ENCODE measurements at regions not wholly inside any gene's neighbourhood (a gene's known extent, or its start where the extent isn't known, plus 50 kb on each side); places are given as distances from the start of the nearest gene placed in this dataset.

DNA sequence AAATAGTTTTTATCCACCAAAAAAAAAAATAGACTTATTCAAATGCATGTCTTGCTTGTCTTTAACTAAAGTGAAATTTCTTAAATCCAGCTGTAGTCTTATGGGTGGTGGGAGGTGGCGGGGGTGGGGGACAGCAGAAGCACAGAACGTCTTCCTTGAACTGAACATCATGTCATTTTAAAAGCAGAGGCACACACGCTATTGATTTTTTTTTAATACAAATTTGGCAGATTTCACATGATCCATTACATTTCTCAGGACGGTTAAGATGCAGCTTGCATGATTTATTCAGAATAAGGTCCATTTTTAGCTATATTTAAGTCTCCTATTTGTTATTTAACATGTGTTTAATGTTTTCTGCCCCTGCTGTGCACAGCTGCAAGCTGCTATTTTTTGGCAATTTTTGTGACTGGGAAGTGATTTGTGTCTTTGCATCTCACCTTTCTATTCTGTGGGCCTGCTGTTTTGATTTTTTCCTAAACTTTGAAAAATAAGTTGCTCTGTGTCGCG, 274.0 kb downstream of the TSHZ3 start:
- TF ChIP-seq, protein P1, sequence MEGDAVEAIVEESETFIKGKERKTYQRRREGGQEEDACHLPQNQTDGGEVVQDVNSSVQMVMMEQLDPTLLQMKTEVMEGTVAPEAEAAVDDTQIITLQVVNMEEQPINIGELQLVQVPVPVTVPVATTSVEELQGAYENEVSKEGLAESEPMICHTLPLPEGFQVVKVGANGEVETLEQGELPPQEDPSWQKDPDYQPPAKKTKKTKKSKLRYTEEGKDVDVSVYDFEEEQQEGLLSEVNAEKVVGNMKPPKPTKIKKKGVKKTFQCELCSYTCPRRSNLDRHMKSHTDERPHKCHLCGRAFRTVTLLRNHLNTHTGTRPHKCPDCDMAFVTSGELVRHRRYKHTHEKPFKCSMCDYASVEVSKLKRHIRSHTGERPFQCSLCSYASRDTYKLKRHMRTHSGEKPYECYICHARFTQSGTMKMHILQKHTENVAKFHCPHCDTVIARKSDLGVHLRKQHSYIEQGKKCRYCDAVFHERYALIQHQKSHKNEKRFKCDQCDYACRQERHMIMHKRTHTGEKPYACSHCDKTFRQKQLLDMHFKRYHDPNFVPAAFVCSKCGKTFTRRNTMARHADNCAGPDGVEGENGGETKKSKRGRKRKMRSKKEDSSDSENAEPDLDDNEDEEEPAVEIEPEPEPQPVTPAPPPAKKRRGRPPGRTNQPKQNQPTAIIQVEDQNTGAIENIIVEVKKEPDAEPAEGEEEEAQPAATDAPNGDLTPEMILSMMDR (IDR thresholded peaks at IDR 0.05): no peak
- TF ChIP-seq ZFP36 (IDR thresholded peaks at IDR 0.05; ENCODE audit: borderline replicate concordance, partially characterized antibody): no peak
